K562 (cell line): ENCODE measurements at regions not wholly inside any gene's neighbourhood (a gene's known extent, or its start where the extent isn't known, plus 50 kb on each side); places are given as distances from the start of the nearest gene placed in this dataset.

ENCODE experiments used
- ADNP ChIP-seq: fragments of 200-800 bp; sonication (Bioruptor generic); IDR thresholded peaks from 2 replicates; pipeline ENCODE4 v1.6.1; 2016; ENCODE audit warnings: missing genetic modification characterization, missing compliant biosample characterization
- E2F3 ChIP-seq: fragments of 250-450 bp; sonication (Bioruptor Pico); IDR thresholded peaks from 2 replicates; pipeline ENCODE4 v1.4.0; 2020; ENCODE audit warnings: mild to moderate bottlenecking
- EZH2 ChIP-seq: IDR thresholded peaks from 2 replicates; pipeline ENCODE4 v1.6.1; 2012; ENCODE audit warnings: low read depth, mild to moderate bottlenecking, inconsistent platforms, low read length, borderline replicate concordance
- GMEB1 ChIP-seq: fragments of 250-450 bp; sonication (Bioruptor Pico); IDR thresholded peaks from 2 replicates; pipeline ENCODE4 v1.4.0; 2020; ENCODE audit warnings: mild to moderate bottlenecking
- NFIC ChIP-seq: fragments of 450-650 bp; IDR thresholded peaks from 2 replicates; pipeline ENCODE4 v1.6.1; 2017; ENCODE audit warnings: mild to moderate bottlenecking, inconsistent platforms
- SIRT6 ChIP-seq: IDR thresholded peaks from one replicate; pipeline ENCODE4 v1.6.1; 2012; ENCODE audit warnings: low read depth, mild to moderate bottlenecking, control low read depth, inconsistent platforms, low read length, moderate library complexity
- SMARCE1 ChIP-seq: fragments of 450-650 bp; IDR thresholded peaks from 2 replicates; pipeline ENCODE4 v1.7.1; 2016; ENCODE audit warnings: mild to moderate bottlenecking
- THRB ChIP-seq: fragments of 450-650 bp; formaldehyde crosslinking; conservative IDR thresholded peaks from 2 replicates; pipeline ENCODE4 v1.4.0; 2022; ENCODE audit warnings: mild to moderate bottlenecking, missing genetic modification characterization
- TOE1 ChIP-seq, 2 experiments: fragments of 450-650 bp in 1 of 2; sonication (generic) in 1 of 2; formaldehyde crosslinking in 1 of 2; IDR thresholded peaks; 2 replicates each; pipeline versions ENCODE4 v1.7.1 to v1.8.0; 2016 to 2022; ENCODE audit warnings: borderline replicate concordance in 2 of 2, mild to moderate bottlenecking in 2 of 2, antibody characterized with exemption in 1 of 2, inconsistent platforms in 1 of 2, low read depth in 1 of 2, missing genetic modification reagents in 1 of 2, moderate library complexity in 1 of 2
- ZNF224 ChIP-seq: sonication (generic); formaldehyde crosslinking; IDR thresholded peaks from 2 replicates; pipeline ENCODE4 v1.8.0; 2022; ENCODE audit warnings: mild to moderate bottlenecking, missing genetic modification reagents
- ZNF717 ChIP-seq: fragments of 250-450 bp; sonication (Bioruptor Pico); IDR thresholded peaks from 2 replicates; pipeline ENCODE4 v1.5.0; 2021
- ZNF778 ChIP-seq: fragments of 450-650 bp; formaldehyde crosslinking; IDR thresholded peaks from 2 replicates; pipeline ENCODE4 v1.4.0; 2020; ENCODE audit warnings: mild to moderate bottlenecking, moderate library complexity

GRCh38 chr9:113737517-113738271 is 138.4 kb upstream of the ZNF618 start (continued):
- TF ChIP-seq THRB (CRISPR knock-in tag) = 0 out of 2 replicates have a peak, but pooled peaks have one; percentile 61
- TF ChIP-seq GMEB1 (CRISPR knock-in tag) = no peak
- TF ChIP-seq ZNF778 = no peak
- no peak for TF ChIP-seq SMARCE1
- no peak for TF ChIP-seq EZH2
- TF ChIP-seq TOE1 (IDR thresholded peaks at IDR 0.05; ENCODE audit: borderline replicate concordance) = no peak
- no peak for TF ChIP-seq TOE1 (CRISPR knock-in tag; IDR thresholded peaks at IDR 0.05; ENCODE audit: borderline replicate concordance, low read depth)
- no peak for TF ChIP-seq ADNP (tag)
- no peak for TF ChIP-seq ZNF717
- TF ChIP-seq NFIC = 0 out of 2 replicates have a peak, but pooled peaks have one; percentile 11
- no peak for TF ChIP-seq E2F3 (CRISPR knock-in tag)
- no peak for TF ChIP-seq ZNF224
- no peak for TF ChIP-seq SIRT6
